ENCODE measurements at regions not wholly inside any gene's neighbourhood (a gene's known extent, or its start where the extent isn't known, plus 50 kb on each side); places are given as distances from the start of the nearest gene placed in this dataset.
"Not testable (repeated sequence)": the region's sequence is repeated elsewhere in the genome, so short reads cannot be mapped to it uniquely, and the experiment has no call there.

DNA sequence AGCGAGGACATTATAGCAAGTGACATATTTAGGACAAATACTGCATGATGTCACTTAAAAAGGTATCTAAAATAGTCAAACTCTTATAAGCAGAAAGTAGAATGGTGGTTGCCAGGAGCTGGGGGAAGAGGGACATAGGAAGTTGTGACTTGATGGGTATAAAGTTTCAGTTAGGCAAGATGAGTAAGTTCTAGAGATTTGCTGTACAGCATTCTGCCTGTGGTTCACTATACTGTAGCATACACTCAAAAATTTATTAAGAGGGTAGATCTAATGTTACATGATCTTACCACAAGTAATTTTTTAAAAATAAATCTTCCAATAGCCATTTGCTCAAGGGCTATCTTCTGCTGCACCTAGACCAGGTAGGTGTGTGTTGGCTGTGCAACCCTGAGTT is 78.1 kb upstream of the NPAS2 start:
- DNase-seq (ENCODE audit: low spot score) = no peak

- DNase-seq (ENCODE audit: low spot score) = no peak
Observed at GRCh38 chr2:100742277-100743254, 77.4 kb upstream of the NPAS2 start.

DNA sequence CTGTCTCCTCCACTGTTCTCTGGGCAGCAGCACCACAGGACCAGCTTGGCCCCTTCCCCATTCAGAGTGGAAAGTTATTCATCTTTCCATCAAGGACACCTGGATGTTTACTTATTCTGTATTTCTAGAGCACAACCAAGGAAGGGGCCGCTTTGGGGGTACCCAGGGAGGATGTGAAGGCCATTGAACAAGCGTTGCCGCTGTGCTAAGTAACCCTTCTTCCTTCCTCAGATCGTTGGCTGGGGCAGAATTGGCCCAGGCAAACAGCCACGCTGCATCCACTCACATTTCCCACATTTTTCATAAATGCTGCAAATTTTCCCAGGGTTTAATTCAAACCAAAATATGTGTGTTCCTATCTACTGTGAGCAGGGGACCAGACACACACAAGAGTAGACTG is 76.2 kb upstream of the NPAS2 start:
- no peak for DNase-seq (ENCODE audit: low spot score)

DNA sequence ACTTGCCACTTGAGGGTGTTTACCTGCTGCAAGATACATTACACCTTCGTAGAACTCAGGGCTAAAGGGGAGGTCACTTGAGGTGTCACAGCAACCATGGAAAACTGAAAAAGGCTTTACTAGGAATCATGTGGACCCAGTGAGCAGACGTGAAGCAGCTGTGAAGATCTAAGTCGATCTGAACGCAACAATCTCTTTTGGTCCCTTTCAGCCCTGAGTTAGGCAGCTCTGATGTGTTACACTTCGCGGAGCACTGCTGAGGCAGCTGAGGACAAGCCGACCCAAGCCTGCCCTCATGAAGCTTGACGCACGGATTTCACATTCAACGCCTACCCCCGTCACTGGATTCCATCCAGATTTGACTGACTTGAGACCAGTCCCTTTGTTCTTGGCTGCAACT is 75.8 kb upstream of the NPAS2 start:
- no peak for DNase-seq (ENCODE audit: low spot score)

- DNase-seq (ENCODE audit: low spot score) = no peak
Observed at GRCh38 chr2:100744589-100744988, 75.3 kb upstream of the NPAS2 start.

DNA sequence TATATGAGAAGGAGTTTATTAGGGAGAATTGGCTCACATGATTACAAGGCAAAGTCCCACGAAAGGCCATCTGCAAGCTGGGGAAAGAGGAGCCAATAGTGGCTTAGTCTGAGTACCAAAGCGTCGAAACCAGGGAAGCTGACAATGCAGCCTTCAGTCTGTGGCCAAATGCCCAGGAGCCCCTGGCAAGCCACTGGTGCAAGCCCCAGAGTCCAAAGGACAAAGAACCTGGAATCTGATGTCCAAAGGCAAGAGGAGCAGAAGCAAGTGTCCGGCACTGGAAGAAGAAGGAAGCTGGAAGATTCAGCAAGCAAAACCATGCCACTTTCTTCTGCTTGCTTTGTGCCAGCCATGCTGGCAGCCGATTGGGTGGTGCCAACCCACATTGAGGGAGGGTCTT is 74.3 kb upstream of the NPAS2 start:
- DNase-seq (ENCODE audit: low spot score) = no peak

GRCh38 chr2:100747551-100747950 is 72.4 kb upstream of the NPAS2 start:
- DNase-seq (ENCODE audit: low spot score) = no peak

- DNase-seq (ENCODE audit: low spot score) = no peak
Observed at GRCh38 chr2:100747996-100748615, 71.8 kb upstream of the NPAS2 start.

- DNase-seq (ENCODE audit: low spot score) = no peak
Observed at GRCh38 chr2:100748673-100749072, 71.3 kb upstream of the NPAS2 start.

DNA sequence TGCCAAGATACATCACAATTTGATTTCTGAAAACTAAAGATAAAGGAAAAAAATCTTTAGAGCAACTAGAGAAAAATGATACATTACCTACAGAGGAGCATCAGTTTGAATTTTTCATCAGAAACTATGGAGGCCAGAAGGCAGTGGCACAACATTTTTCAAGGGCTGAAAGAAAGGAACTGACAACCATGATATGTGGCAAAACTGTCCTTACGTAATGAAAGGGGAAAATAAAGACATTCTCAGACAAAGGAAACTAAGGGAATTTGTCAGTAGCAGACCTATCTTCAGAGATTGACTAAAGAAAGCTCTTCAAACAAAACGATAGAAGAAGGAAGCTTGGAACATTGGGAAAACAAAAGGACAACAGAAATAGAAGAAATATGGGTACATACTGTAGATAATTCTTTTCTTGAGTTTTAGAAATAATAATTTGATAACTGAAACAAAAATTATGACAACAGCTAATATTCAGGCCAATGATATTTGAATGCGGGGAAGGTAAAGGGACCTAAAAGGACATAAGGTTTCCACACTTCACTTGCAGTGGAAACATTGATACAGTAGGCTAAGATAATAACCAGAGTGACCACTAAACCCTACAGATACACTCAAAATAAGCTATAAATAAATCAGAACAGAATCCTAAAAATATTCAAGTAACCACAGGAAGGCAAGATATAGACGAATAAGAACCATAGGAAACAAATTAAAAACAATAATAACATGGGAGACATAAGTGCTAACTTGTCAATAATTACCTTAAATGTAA is 70.0 kb upstream of the NPAS2 start:
- DNase-seq (ENCODE audit: low spot score) = no peak

DNA sequence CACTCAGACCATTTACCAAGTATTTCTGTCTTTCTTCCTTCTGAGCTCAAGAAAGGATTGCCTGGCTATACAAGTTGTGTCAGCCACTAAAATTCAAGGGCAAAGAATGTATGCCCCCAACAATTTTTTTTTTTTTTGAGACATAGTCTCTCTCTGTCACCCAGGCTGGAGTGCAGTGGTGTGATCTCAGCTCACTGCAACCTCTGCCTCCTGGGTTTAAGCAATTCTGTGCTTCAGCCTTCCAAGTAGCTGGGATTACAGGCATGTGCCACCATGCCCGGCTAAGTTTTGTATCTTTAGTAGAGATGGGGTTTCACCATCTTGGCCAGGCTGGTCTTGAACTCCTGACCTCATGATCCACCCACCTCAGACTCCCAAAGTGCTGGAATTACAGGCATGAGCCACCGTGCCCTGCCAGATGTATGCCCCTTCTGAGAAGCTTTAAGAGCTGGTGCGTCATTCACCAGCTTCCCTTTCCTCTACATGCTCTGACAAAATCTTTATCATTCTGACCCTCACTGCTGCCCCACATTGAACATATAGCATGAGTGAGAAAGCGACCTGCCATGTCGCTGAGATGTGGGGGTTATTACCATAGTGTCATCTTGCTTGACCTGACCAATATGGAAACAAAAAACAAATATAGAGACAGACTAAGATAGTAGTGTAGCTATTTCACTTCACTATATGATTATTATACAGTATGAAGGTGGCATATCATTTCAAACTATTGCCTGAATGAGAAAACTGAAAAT is 67.9 kb upstream of the NPAS2 start:
- not testable (repeated sequence) for DNase-seq (ENCODE audit: low spot score)

DNA sequence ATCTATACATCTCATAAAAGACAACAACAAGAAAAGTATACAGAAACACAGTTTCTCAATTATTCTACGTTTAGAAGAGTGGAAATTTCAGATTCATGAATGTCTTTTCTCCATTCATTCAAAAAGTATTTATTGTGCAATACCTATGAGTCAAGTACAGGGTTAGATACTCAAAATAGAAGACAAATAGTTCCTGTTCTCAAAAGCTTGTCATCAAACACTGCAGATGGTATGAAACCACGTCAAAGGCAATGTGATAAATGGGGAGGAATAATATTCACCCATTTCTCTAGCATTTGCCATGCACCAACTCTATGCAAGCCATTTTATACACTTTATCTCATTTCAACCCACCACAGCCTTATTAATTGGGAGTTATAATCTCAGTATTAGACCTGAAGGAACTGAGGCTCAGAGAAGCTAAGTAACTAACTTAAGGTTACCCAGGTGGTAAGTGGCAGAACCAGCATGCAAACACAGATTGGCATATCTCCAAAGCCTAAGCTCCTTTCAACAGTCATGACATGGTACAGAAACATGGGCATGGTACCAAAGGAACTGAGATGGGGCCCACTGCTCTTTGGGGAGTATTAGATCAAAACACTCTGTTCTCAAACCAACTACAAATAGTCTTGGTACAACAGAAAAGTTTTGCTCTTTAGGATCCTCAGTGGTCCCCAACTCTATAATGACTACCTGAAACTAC is 67.2 kb upstream of the NPAS2 start:
- no peak for DNase-seq (ENCODE audit: low spot score)

DNA sequence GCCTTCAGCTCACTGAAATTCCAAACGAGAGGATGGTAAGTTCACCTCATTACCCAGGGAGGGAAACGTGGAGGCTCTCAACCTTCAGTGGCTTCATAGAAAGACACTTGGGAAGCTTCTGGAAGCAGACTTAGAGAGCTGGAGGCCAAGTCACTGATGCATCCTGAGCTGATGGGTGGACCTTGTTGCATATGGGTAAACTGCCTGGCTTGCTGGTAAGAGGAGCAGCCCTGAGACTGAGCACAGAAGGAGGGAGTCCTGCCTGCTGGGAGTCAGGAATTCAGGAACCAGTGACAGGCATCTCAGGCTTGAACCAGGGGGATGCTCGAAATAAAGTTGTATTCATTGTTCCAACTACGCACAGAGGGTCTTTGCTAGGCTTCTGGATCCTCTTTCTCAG is 66.5 kb upstream of the NPAS2 start:
- no peak for DNase-seq (ENCODE audit: low spot score)

DNA sequence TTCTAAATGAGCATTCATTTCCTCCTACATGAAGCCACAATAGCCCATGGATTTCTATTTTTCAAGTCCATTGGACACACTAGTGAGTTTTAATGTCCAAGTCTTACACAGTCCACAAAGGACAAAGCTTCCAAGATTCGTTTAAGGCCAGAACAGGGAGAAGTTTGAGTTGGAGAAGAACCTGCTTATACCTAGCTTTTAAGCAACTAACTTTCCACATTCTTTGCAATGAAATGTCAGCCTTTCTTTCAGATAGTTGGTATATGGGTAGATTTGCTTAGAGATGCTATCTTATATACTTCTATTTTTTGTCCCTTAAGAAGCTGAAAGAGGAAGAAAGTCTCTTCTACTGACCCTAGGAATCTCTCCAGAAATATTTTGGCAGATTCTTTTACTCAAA is 66.1 kb upstream of the NPAS2 start:
- DNase-seq (ENCODE audit: low spot score) = no peak

- DNase-seq (ENCODE audit: low spot score) = no peak
Observed at GRCh38 chr2:100754951-100755350, 65.0 kb upstream of the NPAS2 start.

DNA sequence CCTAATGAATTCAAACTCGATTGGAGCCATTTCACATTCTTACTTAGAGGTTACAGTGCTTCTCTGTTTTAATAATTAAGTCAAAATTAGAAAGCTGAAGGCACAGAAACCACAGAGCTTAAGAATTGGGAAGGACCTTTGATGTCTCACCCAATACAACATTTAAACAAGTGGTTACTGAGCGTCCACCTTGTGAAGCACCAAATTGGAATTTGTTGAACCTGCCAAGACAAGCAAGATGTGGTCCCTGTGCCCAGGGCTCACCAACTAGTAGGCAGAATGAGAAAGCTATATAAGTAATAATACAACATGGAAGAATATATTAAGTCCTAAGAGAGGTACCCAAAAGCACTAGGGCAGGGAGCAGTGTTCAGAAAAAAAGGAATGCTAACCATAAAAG is 64.5 kb upstream of the NPAS2 start:
- DNase-seq (ENCODE audit: low spot score) = no peak

- DNase-seq (ENCODE audit: low spot score) = no peak
Observed at GRCh38 chr2:100756704-100757103, 63.2 kb upstream of the NPAS2 start.

- DNase-seq (ENCODE audit: low spot score) = no peak
Observed at GRCh38 chr2:100757621-100758394, 62.1 kb upstream of the NPAS2 start.

DNA sequence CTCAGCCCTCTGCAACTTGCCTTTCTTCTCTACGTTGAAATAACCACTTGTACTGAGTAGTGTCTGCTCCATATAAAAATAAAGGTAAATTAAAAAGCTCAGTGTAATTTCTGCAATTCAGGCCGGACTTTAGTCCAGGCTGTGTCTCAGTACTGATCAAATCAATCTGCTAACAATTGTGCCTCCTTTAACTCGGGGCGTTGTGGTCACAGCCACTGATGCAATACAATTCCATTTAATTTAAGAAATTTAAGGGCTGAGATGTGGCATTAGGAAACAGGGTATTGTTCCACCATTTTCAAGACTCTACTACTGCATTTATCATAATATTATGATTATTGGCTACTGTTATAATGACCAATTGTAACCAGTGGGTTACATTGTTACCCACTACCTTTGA is 60.0 kb upstream of the NPAS2 start:
- no peak for DNase-seq (ENCODE audit: low spot score)

- no peak for DNase-seq (ENCODE audit: low spot score)
Observed at GRCh38 chr2:100761365-100761764, 58.6 kb upstream of the NPAS2 start.

DNA sequence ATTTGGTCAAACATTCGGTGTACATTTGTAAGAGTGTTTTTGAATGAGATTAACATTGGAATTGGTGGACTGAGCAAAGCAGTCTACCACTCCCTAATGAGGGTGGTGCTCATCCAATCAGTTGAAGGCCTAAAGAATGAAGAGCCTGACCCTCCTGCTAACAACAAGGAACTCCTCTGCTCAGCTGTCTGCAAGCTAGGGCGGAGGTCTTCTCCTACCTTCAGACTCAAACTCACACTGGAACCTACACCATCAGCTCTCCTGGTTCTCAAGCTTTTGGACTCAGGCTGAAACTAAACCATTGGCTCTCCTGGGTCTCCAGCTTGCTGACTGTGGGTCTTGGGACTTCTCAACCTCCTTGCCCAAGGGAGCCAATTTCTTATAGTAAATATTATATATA is 55.5 kb upstream of the NPAS2 start:
- no peak for DNase-seq (ENCODE audit: low spot score)
